ENCODE measurements at regions not wholly inside any gene's neighbourhood (a gene's known extent, or its start where the extent isn't known, plus 50 kb on each side); places are given as distances from the start of the nearest gene placed in this dataset.

- no peaks in the 10 kb centered on the region for H3K79me2 ChIP-seq (ENCODE audit: control insufficient read depth, insufficient read depth, low read length)
- no peaks in the 10 kb centered on the region for H4K20me1 ChIP-seq (replicated peaks; ENCODE audit: control insufficient read depth, extremely low read depth, insufficient read depth, low read length)
- ChIA-PET CTCF (no interaction called here), POLR2A (no interaction called here)
- FAIRE-seq, result no peak
- no peak for DNase-seq (ENCODE audit: low read depth, low spot score)
- no peak overlapping the region for H3K4me3 ChIP-seq (replicated peaks in 1 of 3; ENCODE audit: insufficient read depth in 1 of 3, low read depth in 1 of 3, low read length in 3 of 3)
- dilution Hi-C loops (cut with MboI; ENCODE audit: extremely low pct_ligation_motif_present, low sequenced_read_pairs) (no loop called here), intact Hi-C loops (cut with micrococcal nuclease) (no loop called here)
- no peaks in the 10 kb centered on the region for H3K36me3 ChIP-seq (ENCODE audit: control insufficient read depth in 2 of 2, extremely low read depth in 1 of 2, insufficient read depth in 2 of 2, low read length in 2 of 2)
- H3K27ac ChIP-seq (ENCODE audit: insufficient read depth, low read depth, low read length), result no peak overlapping the region
- no peaks in the 10 kb centered on the region for H3K9me1 ChIP-seq (replicated peaks; ENCODE audit: control insufficient read depth, extremely low read depth, insufficient read depth, low read length)
- no peaks in the 10 kb centered on the region for H3K9me3 ChIP-seq (replicated peaks; ENCODE audit: control insufficient read depth, insufficient read depth, low read length)
- H3K27me3 ChIP-seq (ENCODE audit: control insufficient read depth in 2 of 2, insufficient read depth in 2 of 2, low read length in 2 of 2), result no peaks in the 10 kb centered on the region
- BruUV-seq (replicated peaks), result no TSS peak
- H2AFZ ChIP-seq (ENCODE audit: low read depth, low read length), result no peak overlapping the region
- no peak overlapping the region for H3K4me2 ChIP-seq (ENCODE audit: insufficient read depth, low read length)
- no peaks in the 10 kb centered on the region for H3K4me1 ChIP-seq (ENCODE audit: control insufficient read depth, extremely low read depth, insufficient read depth, low read length)
- no peak for TF ChIP-seq MYC (IDR thresholded peaks at IDR 0.05; ENCODE audit: low read depth, low read length)
- TF ChIP-seq FOS (IDR thresholded peaks at IDR 0.05; ENCODE audit: borderline replicate concordance, insufficient read depth, low read length), result no peak
- TF ChIP-seq EZH2 (IDR thresholded peaks at IDR 0.05; ENCODE audit: borderline replicate concordance, low read depth, low read length, severe bottlenecking), result no peak
- no peak for TF ChIP-seq POLR2AphosphoS5 (IDR thresholded peaks at IDR 0.05; ENCODE audit: insufficient read depth, low read depth, low read length)
- no peak for TF ChIP-seq JUN (IDR thresholded peaks at IDR 0.05; ENCODE audit: borderline replicate concordance, insufficient read depth, insufficient read length, low read depth)
- TF ChIP-seq POLR2A (IDR thresholded peaks at IDR 0.05; ENCODE audit: low read depth, low read length), result no peak
- no peak for TF ChIP-seq MAX (IDR thresholded peaks at IDR 0.05; ENCODE audit: insufficient read depth, insufficient read length)
- H3K9ac ChIP-seq (replicated peaks; ENCODE audit: extremely low read depth, insufficient read depth, low read length), result no peak overlapping the region
These were observed 381.9 kb upstream of the TENM4 start for GRCh38 chr11:79822766-79823165.

GRCh38 chr11:79813551-79813950, 372.7 kb upstream of the TENM4 start:
- CTCF ChIA-PET, result no interaction called here
- no TSS peak for BruUV-seq (replicated peaks)

More at GRCh38 chr11:79813551-79813950, 372.7 kb upstream of the TENM4 start:
- Histone ChIP-seq H3K27ac (ENCODE audit: insufficient read depth, low read depth, low read length) (no peak overlapping the region), H3K79me2 (ENCODE audit: control insufficient read depth, insufficient read depth, low read length) (no peaks in the 10 kb centered on the region), H3K36me3 (ENCODE audit: control insufficient read depth in 2 of 2, extremely low read depth in 1 of 2, insufficient read depth in 2 of 2, low read length in 2 of 2) (no peaks in the 10 kb centered on the region), H3K4me3 (replicated peaks in 1 of 3; ENCODE audit: insufficient read depth in 1 of 3, low read depth in 1 of 3, low read length in 3 of 3) (no peak overlapping the region), H3K4me2 (ENCODE audit: insufficient read depth, low read length) (no peak overlapping the region), H3K4me1 (ENCODE audit: control insufficient read depth, extremely low read depth, insufficient read depth, low read length) (no peaks in the 10 kb centered on the region), H2AFZ (ENCODE audit: low read depth, low read length) (no peak overlapping the region), H3K9ac (replicated peaks; ENCODE audit: extremely low read depth, insufficient read depth, low read length) (no peak overlapping the region), H4K20me1 (replicated peaks; ENCODE audit: control insufficient read depth, extremely low read depth, insufficient read depth, low read length) (no peaks in the 10 kb centered on the region), H3K9me3 (replicated peaks; ENCODE audit: control insufficient read depth, insufficient read depth, low read length) (peaks cover 6% of the 10 kb centered on the region), H3K27me3 (ENCODE audit: control insufficient read depth in 2 of 2, insufficient read depth in 2 of 2, low read length in 2 of 2) (no peaks in the 10 kb centered on the region), H3K9me1 (replicated peaks; ENCODE audit: control insufficient read depth, extremely low read depth, insufficient read depth, low read length) (no peaks in the 10 kb centered on the region)
- FAIRE-seq (no peak), DNase-seq (ENCODE audit: low read depth, low spot score) (no peak)
- TF ChIP-seq CTCF (IDR thresholded peaks at IDR 0.05; ENCODE audit: extremely low read depth in 1 of 2, insufficient read depth in 1 of 2, low read depth in 1 of 2, low read length in 2 of 2), result no peak
- TF ChIP-seq GATA2 (IDR thresholded peaks at IDR 0.05; ENCODE audit: insufficient read depth, insufficient read length, low read depth, low read length), result no peak
- no peak for TF ChIP-seq EZH2 (IDR thresholded peaks at IDR 0.05; ENCODE audit: borderline replicate concordance, low read depth, low read length, severe bottlenecking)
- TF ChIP-seq MAX (IDR thresholded peaks at IDR 0.05; ENCODE audit: insufficient read depth, insufficient read length), result no peak
- TF ChIP-seq MYC (IDR thresholded peaks at IDR 0.05; ENCODE audit: low read depth, low read length), result no peak
- no peak for TF ChIP-seq FOS (IDR thresholded peaks at IDR 0.05; ENCODE audit: borderline replicate concordance, insufficient read depth, low read length)
- no peak for TF ChIP-seq JUN (IDR thresholded peaks at IDR 0.05; ENCODE audit: borderline replicate concordance, insufficient read depth, insufficient read length, low read depth)
- TF ChIP-seq POLR2AphosphoS5 (IDR thresholded peaks at IDR 0.05; ENCODE audit: insufficient read depth, low read depth, low read length), result no peak
- TF ChIP-seq POLR2A (IDR thresholded peaks at IDR 0.05; ENCODE audit: low read depth, low read length), result no peak
- dilution Hi-C loops (cut with MboI; ENCODE audit: extremely low pct_ligation_motif_present, low sequenced_read_pairs) (no loop called here), intact Hi-C loops (cut with micrococcal nuclease) (no loop called here)
- POLR2A ChIA-PET, result no interaction called here
